Osteoblast (primary cell): ENCODE measurements at regions not wholly inside any gene's neighbourhood (a gene's known extent, or its start where the extent isn't known, plus 50 kb on each side); places are given as distances from the start of the nearest gene placed in this dataset.
"Not testable (repeated sequence)": the region's sequence is repeated elsewhere in the genome, so short reads cannot be mapped to it uniquely, and the experiment has no call there.

Experiments used
- DNase-seq: peaks from one replicate; pipeline ENCODE4 v3.0.0; 2011; ENCODE audit warnings: low spot score, mixed read lengths; ENCODE audit not compliant: insufficient read length; ENCODE audit errors: missing footprints
- H2AFZ ChIP-seq: 2 replicates; pipeline ENCODE4 v1.6.0; 2011; ENCODE audit warnings: mild to moderate bottlenecking, low read length
- H3K27ac ChIP-seq: 2 replicates; pipeline ENCODE4 v1.5.1; 2011; ENCODE audit warnings: mild to moderate bottlenecking, low read depth, low read length, moderate library complexity
- H3K27me3 ChIP-seq: 2 replicates; pipeline ENCODE4 v1.6.0; 2012; ENCODE audit warnings: mild to moderate bottlenecking, control low read depth, inconsistent platforms, low read length, moderate library complexity; ENCODE audit not compliant: insufficient read depth
- H3K36me3 ChIP-seq: 2 replicates; pipeline ENCODE4 v1.5.1; 2011; ENCODE audit warnings: mild to moderate bottlenecking, low read length, control low read depth, moderate library complexity; ENCODE audit not compliant: insufficient read depth
- H3K4me1 ChIP-seq: 2 replicates; pipeline ENCODE4 v1.5.1; 2011; ENCODE audit warnings: mild to moderate bottlenecking, low read length, control low read depth, moderate library complexity; ENCODE audit not compliant: insufficient read depth
- H3K4me2 ChIP-seq: 2 replicates; pipeline ENCODE4 v1.6.0; 2011; ENCODE audit warnings: mild to moderate bottlenecking, low read length; ENCODE audit not compliant: insufficient read depth
- H3K4me3 ChIP-seq: fragments of 200-600 bp; sonication (generic); 3 replicates; pipeline ENCODE4 v1.5.1; 2012; ENCODE audit warnings: mild to moderate bottlenecking, low read length, inconsistent platforms; ENCODE audit not compliant: insufficient read depth
- H3K79me2 ChIP-seq: 2 replicates; pipeline ENCODE4 v1.6.0; 2012; ENCODE audit warnings: mild to moderate bottlenecking, low read length, control low read depth, inconsistent platforms; ENCODE audit not compliant: insufficient read depth
- H3K9me3 ChIP-seq: 2 replicates; pipeline ENCODE4 v1.5.1; 2011; ENCODE audit warnings: low read depth, low read length, control low read depth
- H4K20me1 ChIP-seq: 2 replicates; pipeline ENCODE4 v1.6.0; 2012; ENCODE audit warnings: mild to moderate bottlenecking, low read length, control low read depth; ENCODE audit not compliant: insufficient read depth
- TF ChIP-seq, protein P1 (sequence below): IDR thresholded peaks from 2 replicates; pipeline ENCODE4 v1.5.1; 2011; ENCODE audit warnings: mild to moderate bottlenecking, low read depth, low read length, moderate library complexity; ENCODE audit errors: extremely low read depth

DNA sequence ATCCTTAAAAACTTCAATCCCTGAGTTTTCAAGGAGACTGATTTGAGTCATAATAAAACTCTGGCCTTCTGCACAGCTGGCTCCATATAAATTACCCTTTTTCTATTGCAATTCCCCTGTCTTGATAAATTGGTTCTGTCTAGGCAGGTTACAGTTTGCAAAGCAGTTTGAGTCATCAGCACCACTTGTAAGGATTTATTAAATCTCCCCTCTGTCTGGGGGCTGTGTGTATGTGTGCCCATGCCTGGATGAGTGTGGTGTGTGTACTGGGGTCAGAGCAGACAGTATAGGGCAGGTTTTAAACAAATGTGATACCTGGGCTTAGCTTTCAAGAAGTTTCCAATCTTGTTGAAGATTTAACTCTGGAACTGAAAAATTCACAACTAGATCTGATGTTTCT lies 228.6 kb downstream of the FNDC1 start:
- no peaks in the 10 kb centered on the region for H3K4me1 ChIP-seq
- TF ChIP-seq, protein P1, sequence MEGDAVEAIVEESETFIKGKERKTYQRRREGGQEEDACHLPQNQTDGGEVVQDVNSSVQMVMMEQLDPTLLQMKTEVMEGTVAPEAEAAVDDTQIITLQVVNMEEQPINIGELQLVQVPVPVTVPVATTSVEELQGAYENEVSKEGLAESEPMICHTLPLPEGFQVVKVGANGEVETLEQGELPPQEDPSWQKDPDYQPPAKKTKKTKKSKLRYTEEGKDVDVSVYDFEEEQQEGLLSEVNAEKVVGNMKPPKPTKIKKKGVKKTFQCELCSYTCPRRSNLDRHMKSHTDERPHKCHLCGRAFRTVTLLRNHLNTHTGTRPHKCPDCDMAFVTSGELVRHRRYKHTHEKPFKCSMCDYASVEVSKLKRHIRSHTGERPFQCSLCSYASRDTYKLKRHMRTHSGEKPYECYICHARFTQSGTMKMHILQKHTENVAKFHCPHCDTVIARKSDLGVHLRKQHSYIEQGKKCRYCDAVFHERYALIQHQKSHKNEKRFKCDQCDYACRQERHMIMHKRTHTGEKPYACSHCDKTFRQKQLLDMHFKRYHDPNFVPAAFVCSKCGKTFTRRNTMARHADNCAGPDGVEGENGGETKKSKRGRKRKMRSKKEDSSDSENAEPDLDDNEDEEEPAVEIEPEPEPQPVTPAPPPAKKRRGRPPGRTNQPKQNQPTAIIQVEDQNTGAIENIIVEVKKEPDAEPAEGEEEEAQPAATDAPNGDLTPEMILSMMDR, result no peak
- H4K20me1 ChIP-seq, result no peaks in the 10 kb centered on the region
- no peak for DNase-seq
- H3K9me3 ChIP-seq, result no peaks in the 10 kb centered on the region
- no peaks in the 10 kb centered on the region for H3K27me3 ChIP-seq
- H2AFZ ChIP-seq, result no peak overlapping the region
- no peak overlapping the region for H3K27ac ChIP-seq
- no peak overlapping the region for H3K4me3 ChIP-seq
- no peak overlapping the region for H3K4me2 ChIP-seq
- H3K79me2 ChIP-seq, result no peaks in the 10 kb centered on the region
- no peaks in the 10 kb centered on the region for H3K36me3 ChIP-seq

DNA sequence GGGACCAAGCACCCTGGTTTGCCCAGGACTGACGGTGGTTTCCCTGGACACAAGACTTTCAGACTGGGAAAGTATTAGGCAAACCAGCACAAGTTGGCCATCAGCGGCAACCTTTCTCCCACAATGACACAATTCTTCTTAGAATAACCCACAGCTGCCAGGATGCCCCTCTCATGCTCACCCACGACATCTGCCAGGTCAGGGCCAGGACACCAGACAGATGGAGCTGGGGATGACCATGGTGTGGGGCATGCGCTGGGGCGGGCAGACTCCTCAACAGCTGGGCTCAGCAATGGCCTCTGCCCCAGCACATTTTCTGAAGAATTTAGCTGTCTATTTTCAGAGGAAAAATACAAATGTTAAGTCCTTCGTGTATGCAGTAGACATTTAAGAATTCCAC lies 226.4 kb downstream of the FNDC1 start:
- Histone ChIP-seq H2AFZ (no peak overlapping the region), H3K4me1 (no peaks in the 10 kb centered on the region), H3K79me2 (no peaks in the 10 kb centered on the region), H3K27ac (no peak overlapping the region), H3K9me3 (no peaks in the 10 kb centered on the region), H3K4me3 (no peak overlapping the region), H3K27me3 (no peaks in the 10 kb centered on the region), H3K36me3 (no peaks in the 10 kb centered on the region), H3K4me2 (no peak overlapping the region), H4K20me1 (no peaks in the 10 kb centered on the region)
- no peak for DNase-seq
- TF ChIP-seq, protein P1, result no peak

GRCh38 chr6:159392695-159393094 lies 223.5 kb downstream of the FNDC1 start:
- H3K79me2 ChIP-seq, H3K36me3 ChIP-seq, H3K27me3 ChIP-seq, H3K9me3 ChIP-seq, DNase-seq, H3K27ac ChIP-seq, H3K4me1 ChIP-seq, H4K20me1 ChIP-seq, H2AFZ ChIP-seq, H3K4me3 ChIP-seq, H3K4me2 ChIP-seq: not testable (repeated sequence)

DNA sequence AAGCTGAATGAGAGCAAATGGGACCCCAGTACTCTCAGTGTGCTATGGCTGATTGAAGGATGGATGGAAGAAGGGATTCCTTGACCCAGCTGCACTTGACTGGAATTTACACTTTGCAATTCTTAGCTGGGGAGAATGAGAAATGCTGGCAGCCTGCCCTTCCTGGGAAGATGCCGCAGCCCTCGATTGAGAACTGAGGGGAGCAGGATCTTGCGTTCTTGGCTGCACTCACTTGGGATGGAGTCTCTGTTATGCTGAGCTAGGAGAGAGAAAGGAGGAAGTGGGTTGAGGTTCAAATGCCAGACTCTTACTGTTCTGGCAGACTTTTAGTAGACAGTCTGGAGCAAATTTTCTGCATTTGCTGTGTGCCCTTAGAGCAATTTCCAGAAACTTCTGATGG lies 221.2 kb downstream of the FNDC1 start:
- Histone ChIP-seq H3K79me2 (no peaks in the 10 kb centered on the region), H3K36me3 (no peaks in the 10 kb centered on the region), H3K4me3 (no peak overlapping the region), H3K27ac (no peak overlapping the region), H3K4me1 (no peaks in the 10 kb centered on the region), H3K9me3 (no peaks in the 10 kb centered on the region), H3K27me3 (no peaks in the 10 kb centered on the region), H3K4me2 (no peak overlapping the region), H4K20me1 (no peaks in the 10 kb centered on the region), H2AFZ (no peak overlapping the region)
- TF ChIP-seq, protein P1, result no peak
- DNase-seq, result no peak

DNA sequence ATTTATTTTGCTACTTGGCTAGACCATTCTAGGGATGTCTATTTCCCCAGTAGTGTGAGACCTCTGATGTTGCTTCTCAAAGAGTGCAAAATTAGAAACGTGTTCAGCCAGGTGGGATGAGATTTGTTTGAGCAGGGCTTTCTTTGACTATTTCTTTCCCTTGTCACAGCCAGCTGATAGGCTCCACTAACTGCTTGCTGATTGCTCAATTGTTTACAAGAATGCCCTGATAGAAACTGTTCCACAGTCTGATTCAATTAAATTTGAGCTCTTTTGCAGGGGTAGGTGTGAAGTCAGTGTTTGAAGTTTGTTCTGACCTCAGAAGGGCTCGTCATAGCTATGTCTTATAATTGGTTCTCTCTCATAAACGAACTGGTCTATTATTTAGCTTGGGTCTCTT lies 220.5 kb downstream of the FNDC1 start:
- Histone ChIP-seq H3K4me2 (no peak overlapping the region), H4K20me1 (no peaks in the 10 kb centered on the region), H3K36me3 (no peaks in the 10 kb centered on the region), H3K79me2 (no peaks in the 10 kb centered on the region), H3K9me3 (no peaks in the 10 kb centered on the region), H3K4me3 (no peak overlapping the region), H3K27ac (no peak overlapping the region), H2AFZ (no peak overlapping the region), H3K27me3 (no peaks in the 10 kb centered on the region), H3K4me1 (no peaks in the 10 kb centered on the region)
- TF ChIP-seq, protein P1, result no peak
- DNase-seq, result peak; percentile 54
